Mucosa of stomach (tissue), 1 donor: ENCODE measurements at regions not wholly inside any gene's neighbourhood (a gene's known extent, or its start where the extent isn't known, plus 50 kb on each side); places are given as distances from the start of the nearest gene placed in this dataset.
"Not testable (repeated sequence)": the region's sequence is repeated elsewhere in the genome, so short reads cannot be mapped to it uniquely, and the experiment has no call there.

ENCODE experiments used
- H3K27me3 ChIP-seq: one replicate; pipeline ENCODE4 v1.7.0; 2013; ENCODE audit warnings: mild to moderate bottlenecking, low read length; ENCODE audit not compliant: control insufficient read depth, insufficient read depth
- H3K36me3 ChIP-seq: one replicate; pipeline ENCODE4 v1.7.0; 2013; ENCODE audit warnings: low read length; ENCODE audit not compliant: control insufficient read depth, insufficient read depth
- H3K4me1 ChIP-seq: one replicate; pipeline ENCODE4 v1.7.0; 2013; ENCODE audit warnings: mild to moderate bottlenecking, low read length; ENCODE audit not compliant: control insufficient read depth, insufficient read depth
- H3K4me3 ChIP-seq: one replicate; pipeline ENCODE4 v1.7.0; 2013; ENCODE audit warnings: low read length
- H3K9ac ChIP-seq: one replicate; pipeline ENCODE4 v1.7.0; 2013; ENCODE audit warnings: mild to moderate bottlenecking, low read length, moderate library complexity
- H3K9me3 ChIP-seq: one replicate; pipeline ENCODE4 v1.7.0; 2013; ENCODE audit warnings: mild to moderate bottlenecking, low read length, moderate library complexity; ENCODE audit not compliant: control insufficient read depth
- donor health status: Pancreatic carcinoma.

- Histone ChIP-seq H3K4me3 (no peak overlapping the region), H3K4me1 (no peaks in the 10 kb centered on the region), H3K9ac (no peak overlapping the region), H3K27me3 (peaks cover 4% of the 10 kb centered on the region), H3K36me3 (no peaks in the 10 kb centered on the region), H3K9me3 (no peaks in the 10 kb centered on the region)
Measured at GRCh38 chr5:69007163-69007562, 86.7 kb upstream of the SLC30A5 start.

- Histone ChIP-seq H3K9me3 (no peaks in the 10 kb centered on the region), H3K4me3 (no peak overlapping the region)
Measured at GRCh38 chr5:69007726-69008368, 86.0 kb upstream of the SLC30A5 start.

GRCh38 chr5:69010476-69010875, 83.3 kb upstream of the SLC30A5 start:
- no peak overlapping the region for H3K4me3 ChIP-seq
- H3K9ac ChIP-seq = no peak overlapping the region
- no peaks in the 10 kb centered on the region for H3K4me1 ChIP-seq
- H3K27me3 ChIP-seq = peaks cover 4% of the 10 kb centered on the region
- H3K9me3 ChIP-seq = no peaks in the 10 kb centered on the region
- H3K36me3 ChIP-seq = no peaks in the 10 kb centered on the region

More at GRCh38 chr5:69007726-69008368, 86.0 kb upstream of the SLC30A5 start:
- Histone ChIP-seq H3K9ac (no peak overlapping the region), H3K4me1 (no peaks in the 10 kb centered on the region), H3K27me3 (peaks cover 4% of the 10 kb centered on the region), H3K36me3 (no peaks in the 10 kb centered on the region)

- Histone ChIP-seq H3K27me3 (peaks cover 4% of the 10 kb centered on the region), H3K9ac (no peak overlapping the region), H3K4me3 (no peak overlapping the region), H3K36me3 (no peaks in the 10 kb centered on the region), H3K9me3 (no peaks in the 10 kb centered on the region), H3K4me1 (no peaks in the 10 kb centered on the region)
Measured at GRCh38 chr5:69011910-69012309, 81.9 kb upstream of the SLC30A5 start.

GRCh38 chr5:69013481-69013880, 80.3 kb upstream of the SLC30A5 start:
- Histone ChIP-seq H3K36me3 (no peaks in the 10 kb centered on the region), H3K9ac (no peak overlapping the region), H3K27me3 (peaks cover 4% of the 10 kb centered on the region), H3K9me3 (no peaks in the 10 kb centered on the region), H3K4me1 (no peaks in the 10 kb centered on the region), H3K4me3 (no peak overlapping the region)

GRCh38 chr5:69014007-69014406, 79.8 kb upstream of the SLC30A5 start:
- H3K9ac ChIP-seq, H3K4me3 ChIP-seq, H3K9me3 ChIP-seq, H3K4me1 ChIP-seq, H3K36me3 ChIP-seq, H3K27me3 ChIP-seq: not testable (repeated sequence)

GRCh38 chr5:69019668-69020375, 74.0 kb upstream of the SLC30A5 start:
- Histone ChIP-seq H3K9ac (no peak overlapping the region), H3K9me3 (no peaks in the 10 kb centered on the region), H3K27me3 (no peaks in the 10 kb centered on the region), H3K36me3 (no peaks in the 10 kb centered on the region), H3K4me3 (no peak overlapping the region), H3K4me1 (no peaks in the 10 kb centered on the region)

GRCh38 chr5:69024241-69024651, 69.6 kb upstream of the SLC30A5 start:
- Histone ChIP-seq H3K4me1 (no peaks in the 10 kb centered on the region), H3K4me3 (no peak overlapping the region), H3K9me3 (no peaks in the 10 kb centered on the region), H3K9ac (no peak overlapping the region), H3K36me3 (no peaks in the 10 kb centered on the region), H3K27me3 (no peaks in the 10 kb centered on the region)

- Histone ChIP-seq H3K27me3 (no peaks in the 10 kb centered on the region), H3K36me3 (no peaks in the 10 kb centered on the region), H3K9ac (no peak overlapping the region), H3K9me3 (no peaks in the 10 kb centered on the region), H3K4me1 (peaks cover 5% of the 10 kb centered on the region), H3K4me3 (no peak overlapping the region)
Measured at GRCh38 chr5:69029292-69029691, 64.5 kb upstream of the SLC30A5 start.

GRCh38 chr5:69030358-69031062, 63.3 kb upstream of the SLC30A5 start:
- H3K9ac ChIP-seq = no peak overlapping the region

GRCh38 chr5:69032009-69032408, 61.8 kb upstream of the SLC30A5 start:
- Histone ChIP-seq H3K9me3 (no peaks in the 10 kb centered on the region), H3K36me3 (no peaks in the 10 kb centered on the region), H3K9ac (no peak overlapping the region), H3K4me3 (no peak overlapping the region), H3K27me3 (no peaks in the 10 kb centered on the region), H3K4me1 (peaks cover 5% of the 10 kb centered on the region)

More at GRCh38 chr5:69030358-69031062, 63.3 kb upstream of the SLC30A5 start:
- peaks cover 5% of the 10 kb centered on the region for H3K4me1 ChIP-seq
- H3K9me3 ChIP-seq = no peaks in the 10 kb centered on the region
- H3K36me3 ChIP-seq = no peaks in the 10 kb centered on the region
- H3K27me3 ChIP-seq = no peaks in the 10 kb centered on the region
- no peak overlapping the region for H3K4me3 ChIP-seq

GRCh38 chr5:69033690-69034089, 60.1 kb upstream of the SLC30A5 start:
- no peak overlapping the region for H3K4me3 ChIP-seq
- peaks cover 5% of the 10 kb centered on the region for H3K4me1 ChIP-seq
- no peak overlapping the region for H3K9ac ChIP-seq
- H3K27me3 ChIP-seq = no peaks in the 10 kb centered on the region
- no peaks in the 10 kb centered on the region for H3K9me3 ChIP-seq
- H3K36me3 ChIP-seq = no peaks in the 10 kb centered on the region
